ENCODE measurements at regions not wholly inside any gene's neighbourhood (a gene's known extent, or its start where the extent isn't known, plus 50 kb on each side); places are given as distances from the start of the nearest gene placed in this dataset.

DNA sequence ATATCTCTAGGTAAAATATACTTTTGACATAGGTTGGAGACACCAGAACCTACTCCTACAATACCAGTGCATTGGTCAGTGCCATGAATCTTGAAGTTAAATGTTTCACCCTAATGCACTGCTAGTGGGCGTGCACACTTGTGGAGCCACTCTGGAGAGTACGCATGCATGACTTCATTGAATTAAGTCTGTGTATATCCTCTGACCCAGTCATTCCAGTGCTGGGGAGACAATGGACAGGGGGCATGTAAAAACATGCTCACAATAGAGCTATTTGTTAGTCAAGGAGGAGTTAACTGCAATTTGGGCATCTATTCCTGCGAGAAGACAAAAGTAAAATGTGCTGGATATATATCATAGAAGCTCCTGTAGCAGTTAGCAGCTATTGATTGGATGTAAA, 335.4 kb upstream of the NCAM1 start:
- TF ChIP-seq, protein P1, sequence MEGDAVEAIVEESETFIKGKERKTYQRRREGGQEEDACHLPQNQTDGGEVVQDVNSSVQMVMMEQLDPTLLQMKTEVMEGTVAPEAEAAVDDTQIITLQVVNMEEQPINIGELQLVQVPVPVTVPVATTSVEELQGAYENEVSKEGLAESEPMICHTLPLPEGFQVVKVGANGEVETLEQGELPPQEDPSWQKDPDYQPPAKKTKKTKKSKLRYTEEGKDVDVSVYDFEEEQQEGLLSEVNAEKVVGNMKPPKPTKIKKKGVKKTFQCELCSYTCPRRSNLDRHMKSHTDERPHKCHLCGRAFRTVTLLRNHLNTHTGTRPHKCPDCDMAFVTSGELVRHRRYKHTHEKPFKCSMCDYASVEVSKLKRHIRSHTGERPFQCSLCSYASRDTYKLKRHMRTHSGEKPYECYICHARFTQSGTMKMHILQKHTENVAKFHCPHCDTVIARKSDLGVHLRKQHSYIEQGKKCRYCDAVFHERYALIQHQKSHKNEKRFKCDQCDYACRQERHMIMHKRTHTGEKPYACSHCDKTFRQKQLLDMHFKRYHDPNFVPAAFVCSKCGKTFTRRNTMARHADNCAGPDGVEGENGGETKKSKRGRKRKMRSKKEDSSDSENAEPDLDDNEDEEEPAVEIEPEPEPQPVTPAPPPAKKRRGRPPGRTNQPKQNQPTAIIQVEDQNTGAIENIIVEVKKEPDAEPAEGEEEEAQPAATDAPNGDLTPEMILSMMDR (IDR thresholded peaks at IDR 0.05; ENCODE audit: low read depth, low read length, poor library complexity, severe bottlenecking): no peak
- TF ChIP-seq EZH2phosphoT487 (IDR thresholded peaks at IDR 0.05; ENCODE audit: borderline replicate concordance, low read length): no peak

Data from DOHH2 (cell line).